GM12891 (cell line): ENCODE measurements at regions not wholly inside any gene's neighbourhood (a gene's known extent, or its start where the extent isn't known, plus 50 kb on each side); places are given as distances from the start of the nearest gene placed in this dataset.

Experiments
- DNase-seq: peaks from one replicate; pipeline ENCODE4 v3.0.0; 2011; ENCODE audit warnings: low spot score; ENCODE audit not compliant: insufficient read length
- FAIRE-seq: peaks from 2 replicates; lab custom pipeline; 2011; peaks lifted over from hg19 to GRCh38; lab: Jason Lieb, UNC
- PAX5 ChIP-seq: IDR thresholded peaks from 2 replicates; pipeline ENCODE4 v1.6.1; 2011; ENCODE audit warnings: low read length, moderate library complexity, mild to moderate bottlenecking; ENCODE audit not compliant: insufficient read depth, severe bottlenecking
- POLR2A ChIP-seq: IDR thresholded peaks from 2 replicates; pipeline ENCODE4 v1.6.1; 2011; ENCODE audit warnings: low read depth, low read length, control low read depth
- POLR2AphosphoS5 ChIP-seq: IDR thresholded peaks from 2 replicates; pipeline ENCODE4 v1.6.1; 2011; ENCODE audit warnings: low read depth, low read length, control low read depth
- POU2F2 ChIP-seq: IDR thresholded peaks from 2 replicates; pipeline ENCODE4 v1.6.1; 2011; ENCODE audit warnings: low read depth, mild to moderate bottlenecking, control low read depth, low read length, moderate library complexity
- SPI1 ChIP-seq: IDR thresholded peaks from 2 replicates; pipeline ENCODE4 v1.6.1; 2011; ENCODE audit warnings: low read depth, low read length, control low read depth
- TAF1 ChIP-seq: IDR thresholded peaks from 2 replicates; pipeline ENCODE4 v1.6.1; 2011; ENCODE audit warnings: low read depth, low read length, control low read depth

- FAIRE-seq (no peak), DNase-seq (no peak)
- no peak for TF ChIP-seq TAF1
- no peak for TF ChIP-seq POLR2A
These were observed 366.6 kb upstream of the CLNK start for GRCh38 chr4:11051181-11051580.

GRCh38 chr4:11050766-11051165, 366.2 kb upstream of the CLNK start:
- TF ChIP-seq POU2F2 (no peak), SPI1 (no peak), PAX5 (no peak), TAF1 (no peak), POLR2AphosphoS5 (no peak), POLR2A (no peak)
- no peak for DNase-seq
- no peak for FAIRE-seq

- FAIRE-seq = no peak
These were observed 364.4 kb upstream of the CLNK start for GRCh38 chr4:11049001-11049400.

GRCh38 chr4:11042760-11043159, 358.2 kb upstream of the CLNK start:
- no peak for FAIRE-seq

More at GRCh38 chr4:11049001-11049400, 364.4 kb upstream of the CLNK start:
- no peak for DNase-seq
- TF ChIP-seq POLR2A = no peak
- TF ChIP-seq POU2F2 = no peak
- no peak for TF ChIP-seq PAX5
- no peak for TF ChIP-seq TAF1
- TF ChIP-seq SPI1 = no peak
- TF ChIP-seq POLR2AphosphoS5 = no peak

GRCh38 chr4:11039634-11040131, 355.1 kb upstream of the CLNK start:
- FAIRE-seq = no peak
- no peak for DNase-seq
- TF ChIP-seq PAX5 = no peak
- TF ChIP-seq POLR2A = no peak
- TF ChIP-seq POLR2AphosphoS5 = no peak
- TF ChIP-seq SPI1 = no peak

More at GRCh38 chr4:11042760-11043159, 358.2 kb upstream of the CLNK start:
- no peak for DNase-seq
- TF ChIP-seq POLR2AphosphoS5 = no peak
- TF ChIP-seq POU2F2 = no peak
- TF ChIP-seq SPI1 = no peak
- TF ChIP-seq POLR2A = no peak
- TF ChIP-seq TAF1 = no peak
- no peak for TF ChIP-seq PAX5

- FAIRE-seq = no peak
- TF ChIP-seq TAF1 = no peak
- no peak for TF ChIP-seq POLR2A
- TF ChIP-seq SPI1 = no peak
- TF ChIP-seq POU2F2 = no peak
- TF ChIP-seq POLR2AphosphoS5 = no peak
- no peak for TF ChIP-seq PAX5
- no peak for DNase-seq
These were observed 354.4 kb upstream of the CLNK start for GRCh38 chr4:11038926-11039325.

GRCh38 chr4:11037637-11038036, 353.1 kb upstream of the CLNK start:
- TF ChIP-seq POLR2A (no peak), PAX5 (no peak), SPI1 (no peak), TAF1 (no peak), POU2F2 (no peak), POLR2AphosphoS5 (no peak)
- DNase-seq (no peak), FAIRE-seq (no peak)

- DNase-seq = no peak
- no peak for FAIRE-seq
- no peak for TF ChIP-seq POLR2A
- TF ChIP-seq POU2F2 = no peak
- no peak for TF ChIP-seq PAX5
- no peak for TF ChIP-seq TAF1
- no peak for TF ChIP-seq SPI1
- TF ChIP-seq POLR2AphosphoS5 = no peak
These were observed 343.8 kb upstream of the CLNK start for GRCh38 chr4:11028334-11028733.

GRCh38 chr4:11021333-11021732, 336.8 kb upstream of the CLNK start:
- TF ChIP-seq POLR2AphosphoS5 = no peak
- DNase-seq = no peak
- FAIRE-seq = no peak

- DNase-seq (no peak), FAIRE-seq (no peak)
- TF ChIP-seq TAF1 = no peak
- no peak for TF ChIP-seq POLR2AphosphoS5
- TF ChIP-seq POU2F2 = no peak
- TF ChIP-seq PAX5 = no peak
- no peak for TF ChIP-seq SPI1
- no peak for TF ChIP-seq POLR2A
These were observed 335.1 kb upstream of the CLNK start for GRCh38 chr4:11019451-11020240.
